Testis (tissue), 2 donors: ENCODE measurements at regions not wholly inside any gene's neighbourhood (a gene's known extent, or its start where the extent isn't known, plus 50 kb on each side); places are given as distances from the start of the nearest gene placed in this dataset.

ENCODE experiments used
- CTCF ChIP-seq, 3 experiments: fragments of 450-650 bp in 2 of 3; fragments of 200-600 bp in 1 of 3; sonication (generic) in 1 of 3; IDR thresholded peaks; one replicate each; pipeline ENCODE4 v1.5.1; 2016 to 2019; ENCODE audit warnings: antibody characterized with exemption in 3 of 3, mild to moderate bottlenecking in 2 of 3, moderate library complexity in 1 of 3
- POLR2A ChIP-seq: fragments of 450-650 bp; IDR thresholded peaks from one replicate; pipeline ENCODE4 v1.6.1; 2017; ENCODE audit warnings: antibody characterized with exemption, mild to moderate bottlenecking, moderate library complexity

GRCh38 chr15:62795171-62795570, 247.4 kb upstream of the TPM1 start:
- TF ChIP-seq CTCF (IDR thresholded peaks at IDR 0.05) (no peak), POLR2A (no peak)
